HG03575 (cell line): ENCODE measurements at regions not wholly inside any gene's neighbourhood (a gene's known extent, or its start where the extent isn't known, plus 50 kb on each side); places are given as distances from the start of the nearest gene placed in this dataset.
"Not testable (repeated sequence)": the region's sequence is repeated elsewhere in the genome, so short reads cannot be mapped to it uniquely, and the experiment has no call there.

Experiments used
- ATAC-seq: cut with Tn5 transposase; IDR thresholded peaks from one replicate; pipeline ENCODE4 v1.9.1; 2021; ENCODE audit not compliant: unreplicated experiment, insufficient number of reproducible peaks, low FRiP score; ENCODE audit errors: extremely low read depth

GRCh38 chr21:14009990-14010389 is 200.8 kb downstream of the LIPI start:
- ATAC-seq = not testable (repeated sequence)

- ATAC-seq = not testable (repeated sequence)
Measured at GRCh38 chr21:14009238-14009981, 201.3 kb downstream of the LIPI start.

- ATAC-seq = not testable (repeated sequence)
Measured at GRCh38 chr21:14008436-14008835, 202.3 kb downstream of the LIPI start.

- not testable (repeated sequence) for ATAC-seq
Measured at GRCh38 chr21:14008006-14008405, 202.7 kb downstream of the LIPI start.

- not testable (repeated sequence) for ATAC-seq
Measured at GRCh38 chr21:14006144-14006543, 204.6 kb downstream of the LIPI start.

GRCh38 chr21:13986996-13987958 is 223.5 kb downstream of the LIPI start:
- not testable (repeated sequence) for ATAC-seq

GRCh38 chr21:13985865-13986863 is 224.6 kb downstream of the LIPI start:
- not testable (repeated sequence) for ATAC-seq

GRCh38 chr21:13985137-13985864 is 225.5 kb downstream of the LIPI start:
- ATAC-seq = not testable (repeated sequence)

GRCh38 chr21:13984728-13985127 is 226.0 kb downstream of the LIPI start:
- ATAC-seq = not testable (repeated sequence)

- not testable (repeated sequence) for ATAC-seq
Measured at GRCh38 chr21:13981176-13982087, 229.3 kb downstream of the LIPI start.

- ATAC-seq = not testable (repeated sequence)
Measured at GRCh38 chr21:13980115-13980662, 230.6 kb downstream of the LIPI start.

GRCh38 chr21:13979608-13980007 is 231.1 kb downstream of the LIPI start:
- ATAC-seq = not testable (repeated sequence)

- not testable (repeated sequence) for ATAC-seq
Measured at GRCh38 chr21:13974582-13974981, 236.2 kb downstream of the LIPI start.

- not testable (repeated sequence) for ATAC-seq
Measured at GRCh38 chr21:13969853-13970252, 240.9 kb downstream of the LIPI start.

GRCh38 chr21:13969002-13969401 is 241.8 kb downstream of the LIPI start:
- not testable (repeated sequence) for ATAC-seq

GRCh38 chr21:13963259-13963658 is 247.5 kb downstream of the LIPI start:
- ATAC-seq = not testable (repeated sequence)

GRCh38 chr21:13937236-13937635 is 273.5 kb downstream of the LIPI start:
- ATAC-seq = no peak
